GM18519 (cell line): ENCODE measurements at regions not wholly inside any gene's neighbourhood (a gene's known extent, or its start where the extent isn't known, plus 50 kb on each side); places are given as distances from the start of the nearest gene placed in this dataset.

ENCODE experiments used
- ATAC-seq: cut with Tn5 transposase; IDR thresholded peaks from one replicate; pipeline ENCODE4 v1.9.1; 2021; ENCODE audit warnings: mild to moderate bottlenecking, moderate library complexity; ENCODE audit not compliant: unreplicated experiment, low FRiP score

DNA sequence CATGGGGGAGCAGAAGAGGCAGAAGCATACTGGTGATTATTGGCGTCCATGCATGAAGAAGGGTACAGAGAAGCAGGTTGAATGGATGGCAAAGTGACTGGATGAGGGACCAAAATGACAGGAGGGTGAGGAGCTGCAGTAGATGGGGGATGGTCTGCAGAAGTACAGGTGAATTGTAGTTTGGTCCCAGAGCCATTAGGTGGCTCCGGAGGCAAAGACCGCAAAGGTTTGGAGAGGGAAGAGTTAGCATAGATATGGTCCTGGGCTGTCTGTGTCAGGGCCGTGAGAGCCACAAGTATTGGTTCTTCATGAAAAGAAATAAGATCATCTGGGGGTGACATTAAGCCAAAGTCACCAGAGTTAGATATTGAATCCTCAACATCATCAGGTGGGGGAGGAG, 59.0 kb upstream of the ZNF726 start:
- no peak for ATAC-seq

DNA sequence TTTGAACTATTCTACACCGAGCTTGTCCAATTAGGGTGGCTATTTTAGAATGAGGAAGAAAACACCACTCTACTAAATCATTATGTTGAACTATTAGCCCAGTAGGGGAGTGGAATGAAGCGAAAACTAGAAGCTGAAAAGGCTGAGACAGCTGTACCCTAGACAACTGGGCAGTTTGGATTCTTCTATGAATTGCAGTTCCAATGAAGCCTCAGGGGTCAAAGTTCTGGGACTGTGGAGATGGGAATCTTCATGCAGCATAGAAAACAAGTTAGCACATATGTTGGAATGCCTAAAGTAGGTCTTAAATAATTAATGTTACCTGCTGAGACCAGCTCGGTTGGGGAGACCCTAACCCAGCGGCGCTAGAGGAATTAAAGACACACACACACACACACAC, 62.7 kb upstream of the ZNF726 start:
- no peak for ATAC-seq

DNA sequence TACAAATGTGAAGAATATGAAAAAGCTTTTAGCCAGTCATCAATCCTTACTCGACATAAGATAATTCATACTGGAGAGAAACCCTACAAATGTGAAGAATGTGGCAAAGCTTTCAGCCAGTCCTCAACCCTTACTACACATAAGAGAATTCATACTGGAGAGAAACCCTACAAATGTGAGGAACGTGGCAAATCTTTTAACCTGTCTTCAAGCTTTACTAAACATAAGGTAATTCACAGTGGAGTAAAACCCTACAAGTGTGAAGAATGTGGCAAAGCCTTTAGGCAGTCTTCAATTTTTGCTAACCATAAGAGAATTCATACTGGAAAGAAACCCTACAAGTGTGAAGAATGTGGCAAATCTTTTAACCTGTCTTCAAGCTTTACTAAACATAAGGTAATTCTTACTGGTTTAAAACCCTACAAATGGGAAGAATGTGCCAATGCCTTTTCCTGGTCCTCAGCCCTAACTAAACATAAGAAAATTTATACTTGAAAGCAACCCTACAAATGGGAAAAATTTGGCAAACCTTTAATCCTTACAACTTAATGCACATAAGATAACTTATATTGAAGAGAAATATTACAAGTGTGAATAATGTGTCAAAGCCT, 74.1 kb upstream of the ZNF681 start:
- ATAC-seq, result no peak

DNA sequence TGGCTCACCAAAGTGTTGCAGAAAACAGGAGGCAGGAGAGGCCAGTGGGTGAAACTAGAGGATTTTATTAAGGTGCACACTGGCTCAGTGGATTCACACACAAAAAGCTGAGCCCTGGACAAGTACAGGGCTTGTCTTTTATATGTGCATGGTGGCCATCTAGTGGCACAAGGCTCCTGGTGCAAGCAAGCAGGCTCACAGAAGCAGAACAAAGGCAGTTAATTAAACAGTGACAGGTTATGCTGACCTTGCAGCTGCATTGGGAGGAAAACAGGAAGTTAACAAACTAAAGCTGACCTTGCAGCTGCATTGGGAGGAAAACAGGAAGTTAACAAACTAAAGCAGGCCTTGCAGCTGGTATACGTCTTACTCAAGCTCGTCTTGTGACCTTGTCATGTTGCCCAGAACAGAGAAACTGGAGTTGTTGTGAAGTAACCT, 65.3 kb upstream of the ZNF681 start:
- peak; percentile 56 for ATAC-seq

DNA sequence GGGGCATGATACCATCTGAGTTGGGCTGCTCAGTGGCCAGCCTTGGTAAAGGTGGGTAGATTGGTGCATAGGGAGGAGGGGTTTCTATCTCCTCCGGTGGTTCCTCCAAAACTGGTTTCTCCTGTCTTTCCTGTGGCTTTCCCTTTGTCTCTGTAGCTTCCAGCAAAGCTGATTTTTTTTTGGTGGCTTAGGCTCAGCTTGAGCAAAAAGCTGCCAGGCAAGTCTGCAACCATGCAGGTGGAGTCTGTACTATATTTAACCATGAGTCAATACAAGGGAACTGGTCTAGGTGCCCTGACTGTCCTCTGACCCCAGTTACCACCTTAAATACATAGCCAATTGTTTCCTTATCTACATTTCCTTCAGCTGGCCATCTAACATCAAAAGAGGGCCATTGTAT, 64.0 kb upstream of the ZNF681 start:
- ATAC-seq, result no peak

DNA sequence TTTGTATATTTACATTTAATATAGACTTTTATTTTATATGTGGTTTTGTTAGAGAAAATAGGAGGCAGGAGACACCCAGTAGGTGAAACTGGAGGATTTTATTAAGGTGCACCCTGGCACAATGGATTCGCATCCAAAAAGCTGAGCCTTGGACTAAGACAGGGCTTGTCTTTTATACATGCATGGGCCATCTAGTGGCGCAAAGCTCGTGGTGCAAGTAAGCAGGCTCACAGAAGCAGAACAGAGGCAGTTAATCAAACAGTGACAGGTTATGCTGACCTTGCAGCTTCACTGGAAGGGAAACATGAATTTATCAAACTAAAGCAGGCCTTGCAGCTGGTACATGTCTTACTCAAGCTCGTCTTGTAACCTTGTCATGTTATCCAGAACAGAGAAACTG, 58.8 kb upstream of the ZNF681 start:
- no peak for ATAC-seq

DNA sequence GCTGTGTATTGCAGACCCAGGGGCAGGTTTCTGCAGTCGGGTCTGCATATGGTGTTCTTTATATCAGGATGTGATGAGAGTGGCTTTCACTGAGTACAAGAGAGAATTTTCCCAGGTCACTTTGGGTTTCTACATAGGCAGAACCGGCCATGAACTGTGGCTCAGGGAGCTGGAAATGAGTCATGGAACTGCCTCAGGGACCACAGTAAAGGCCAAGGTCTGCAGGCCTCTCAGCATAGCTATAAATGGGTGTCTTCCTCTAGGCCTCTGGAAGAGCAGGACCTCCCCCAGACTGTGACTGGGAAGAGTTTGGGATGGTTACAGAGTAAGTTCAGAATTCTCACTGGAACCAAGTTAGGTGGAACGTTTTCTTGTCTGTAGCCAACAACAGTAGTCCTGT, 51.8 kb upstream of the ZNF681 start:
- no peak for ATAC-seq
